ENCODE measurements at regions not wholly inside any gene's neighbourhood (a gene's known extent, or its start where the extent isn't known, plus 50 kb on each side); places are given as distances from the start of the nearest gene placed in this dataset.
"Not testable (repeated sequence)": the region's sequence is repeated elsewhere in the genome, so short reads cannot be mapped to it uniquely, and the experiment has no call there.

DNA sequence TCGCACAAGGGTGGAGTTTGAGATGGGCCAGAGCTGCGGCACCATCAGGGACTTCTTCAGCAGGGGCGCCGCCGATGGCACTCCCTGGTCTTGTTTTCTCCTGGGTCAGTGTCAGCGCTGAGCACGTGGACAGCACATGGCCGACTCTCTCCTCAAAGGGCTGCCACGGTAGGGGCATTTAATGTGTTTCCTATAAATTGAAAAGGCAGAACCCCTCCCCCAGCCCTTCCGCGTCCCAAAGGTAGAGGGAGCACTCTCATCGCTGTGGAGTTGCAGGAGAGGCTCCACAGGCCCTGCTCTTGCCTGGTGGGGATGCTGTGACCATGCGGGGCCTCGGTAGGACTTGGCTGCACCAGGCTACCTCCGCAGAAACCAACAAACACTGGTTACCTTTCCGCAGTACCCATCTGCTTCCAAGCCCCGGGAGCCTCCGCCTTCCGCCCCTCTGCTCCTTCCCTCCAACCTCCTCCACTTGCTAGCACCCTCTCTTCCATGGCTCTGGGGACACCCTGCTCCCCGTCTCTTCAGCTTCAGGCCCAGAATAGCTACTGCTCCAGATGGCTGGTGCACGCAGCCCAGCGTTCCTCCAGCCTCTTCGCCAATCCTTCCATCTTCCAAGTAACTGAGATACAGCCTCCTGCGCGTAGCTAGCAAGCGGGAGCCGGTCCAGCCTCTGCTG is 166.3 kb upstream of the ADCY1 start:
- DNase-seq (ENCODE audit: low spot score) = no peak

DNA sequence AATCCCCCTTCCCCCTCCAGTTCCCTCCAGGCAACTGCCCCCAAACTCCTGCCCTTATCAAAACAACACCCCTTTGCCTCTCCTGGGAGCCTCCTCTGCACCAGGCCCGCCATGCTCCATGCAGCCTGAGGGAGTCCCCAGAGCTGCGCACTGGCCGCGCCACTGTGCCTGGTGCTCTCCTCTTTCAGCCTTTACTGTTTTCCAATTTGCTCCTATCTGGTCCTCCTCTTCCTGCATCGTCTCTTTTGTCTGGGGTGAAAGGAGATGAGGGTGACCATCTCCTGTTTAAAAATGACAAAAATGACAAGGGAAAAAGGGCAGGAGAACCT is 165.8 kb upstream of the ADCY1 start:
- no peak for DNase-seq (ENCODE audit: low spot score)

DNA sequence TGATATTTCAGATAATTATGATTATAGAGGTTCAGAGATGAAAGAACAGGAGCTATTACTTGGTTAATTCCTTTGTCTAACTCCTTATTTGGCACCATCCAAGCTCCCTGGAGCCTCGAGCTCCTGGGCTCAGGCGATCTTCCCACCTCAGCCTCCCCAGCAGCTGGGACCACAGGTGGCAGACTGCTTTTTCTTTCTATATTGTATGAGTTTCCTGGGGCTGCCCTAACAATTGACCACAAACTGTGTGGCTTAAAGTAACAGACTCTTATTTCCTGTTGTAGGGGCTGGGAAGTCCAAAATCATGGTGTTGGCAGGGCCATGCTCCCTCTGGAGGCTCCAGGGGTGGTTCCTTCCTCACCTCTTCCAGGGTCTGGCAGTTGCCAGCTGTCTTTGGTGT is 163.3 kb upstream of the ADCY1 start:
- no peak for DNase-seq (ENCODE audit: low spot score)

DNA sequence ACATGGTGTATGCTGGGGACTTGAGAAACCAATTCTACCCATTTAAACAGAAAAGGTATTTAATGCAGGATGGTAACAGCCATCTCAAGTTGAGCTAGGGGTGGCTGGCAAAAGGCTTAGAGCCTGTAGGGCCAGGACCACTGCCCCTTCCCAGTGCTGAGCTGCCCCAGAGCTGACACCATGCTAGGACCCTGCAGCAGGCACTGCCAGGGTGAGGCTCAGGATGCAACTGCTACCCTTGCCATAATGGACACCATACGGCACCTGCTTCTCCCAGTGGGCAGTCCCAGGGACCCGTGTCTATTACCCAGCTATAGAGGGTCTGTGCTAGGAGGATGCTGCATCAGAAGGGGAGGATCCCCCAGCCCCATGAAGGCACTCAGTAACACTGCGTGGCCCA is 160.7 kb upstream of the ADCY1 start:
- no peak for DNase-seq (ENCODE audit: low spot score)

DNA sequence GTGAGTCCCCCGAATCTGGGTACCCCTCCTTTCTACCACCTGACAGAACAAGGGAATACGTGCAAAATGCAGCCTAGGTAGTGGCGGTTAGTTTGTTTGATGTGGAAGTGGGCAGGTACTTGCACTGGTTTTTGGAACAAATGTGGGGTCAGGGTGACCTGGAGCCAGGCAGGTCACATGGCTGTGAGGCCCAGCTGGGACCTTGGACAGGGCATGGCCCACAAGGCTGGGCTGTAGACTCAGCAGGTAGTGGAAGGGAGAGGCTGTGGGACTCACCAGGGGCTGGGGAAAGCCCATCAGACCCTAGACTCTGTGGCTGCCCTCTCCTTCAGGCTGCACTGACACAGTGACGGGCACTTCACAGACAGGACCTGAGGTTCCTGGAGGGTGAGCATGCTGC is 159.9 kb upstream of the ADCY1 start:
- DNase-seq (ENCODE audit: low spot score) = no peak

DNA sequence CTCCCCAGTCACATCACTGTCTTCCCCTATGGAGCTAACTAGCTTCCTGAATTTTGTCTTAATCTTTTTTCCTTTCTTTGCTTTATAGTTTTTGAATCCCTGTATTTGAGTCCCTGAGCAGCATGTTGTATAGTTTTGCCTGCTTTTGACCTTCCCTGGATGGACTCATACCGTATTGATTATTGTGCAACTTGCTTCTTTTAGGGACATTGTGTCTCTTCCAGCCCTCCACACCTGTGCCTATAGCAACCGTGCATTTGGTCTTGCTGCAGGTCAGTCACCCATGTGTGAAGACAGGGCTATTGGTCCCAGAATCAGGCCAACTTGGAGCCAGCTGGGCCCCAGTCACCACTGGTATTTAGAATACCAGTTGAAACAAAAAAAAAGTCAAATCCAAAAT is 158.9 kb upstream of the ADCY1 start:
- no peak for DNase-seq (ENCODE audit: low spot score)

DNA sequence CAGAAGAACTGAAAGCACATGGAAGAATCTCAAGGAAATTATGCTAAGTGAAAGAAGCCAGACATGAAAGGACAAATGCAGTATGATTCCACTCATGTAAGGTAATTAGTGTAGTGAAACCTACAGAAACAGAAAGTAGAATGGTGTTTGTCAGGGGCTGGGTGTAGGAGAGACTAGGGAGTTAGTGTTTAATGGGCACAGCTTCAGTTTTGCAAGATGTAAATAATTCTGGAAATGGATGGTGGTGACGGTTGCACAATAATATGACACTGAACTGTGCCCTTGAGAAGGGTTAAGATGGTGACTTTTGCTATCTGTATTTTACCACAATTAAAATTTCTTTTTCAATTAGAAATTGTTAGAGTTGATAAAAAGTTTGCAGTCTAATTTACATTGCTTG is 157.3 kb upstream of the ADCY1 start:
- DNase-seq (ENCODE audit: low spot score) = no peak

DNA sequence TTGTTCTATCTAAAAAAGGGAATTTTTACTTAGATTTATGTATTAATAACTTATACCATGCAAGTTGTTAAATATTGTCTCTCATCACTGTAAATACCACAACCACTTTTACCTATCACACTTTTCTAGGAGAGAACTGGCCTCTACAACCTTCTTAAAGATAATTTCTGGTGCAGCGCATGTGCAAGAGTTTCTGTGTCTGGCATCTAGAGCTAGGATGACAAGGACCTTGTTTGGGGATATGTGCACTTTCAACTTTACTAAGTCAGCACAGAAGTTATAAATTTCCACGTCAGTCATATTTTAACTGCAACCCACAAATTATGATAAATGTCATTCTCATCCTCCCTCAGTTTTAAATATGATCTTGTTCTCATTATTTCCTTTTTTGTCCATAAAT is 156.9 kb upstream of the ADCY1 start:
- no peak for DNase-seq (ENCODE audit: low spot score)

DNA sequence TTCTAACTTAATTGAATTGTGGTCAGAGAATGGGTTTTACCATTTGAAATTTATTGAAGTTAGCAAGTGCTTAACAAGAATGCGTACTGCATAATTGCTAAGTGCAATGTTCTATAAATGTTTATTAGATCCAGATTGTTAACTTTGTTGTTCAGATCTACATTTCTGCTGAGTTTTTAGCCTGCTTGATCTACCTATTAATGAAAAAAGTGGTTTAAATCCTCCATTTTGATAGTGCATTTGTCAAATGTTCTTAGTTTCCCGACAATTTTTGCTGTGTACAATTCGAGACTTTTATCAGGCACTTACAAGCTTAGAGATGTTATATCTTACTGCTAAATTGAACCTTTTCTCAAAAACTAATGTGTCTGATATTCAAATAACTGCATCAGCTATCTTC is 156.4 kb upstream of the ADCY1 start:
- DNase-seq (ENCODE audit: low spot score) = no peak

DNA sequence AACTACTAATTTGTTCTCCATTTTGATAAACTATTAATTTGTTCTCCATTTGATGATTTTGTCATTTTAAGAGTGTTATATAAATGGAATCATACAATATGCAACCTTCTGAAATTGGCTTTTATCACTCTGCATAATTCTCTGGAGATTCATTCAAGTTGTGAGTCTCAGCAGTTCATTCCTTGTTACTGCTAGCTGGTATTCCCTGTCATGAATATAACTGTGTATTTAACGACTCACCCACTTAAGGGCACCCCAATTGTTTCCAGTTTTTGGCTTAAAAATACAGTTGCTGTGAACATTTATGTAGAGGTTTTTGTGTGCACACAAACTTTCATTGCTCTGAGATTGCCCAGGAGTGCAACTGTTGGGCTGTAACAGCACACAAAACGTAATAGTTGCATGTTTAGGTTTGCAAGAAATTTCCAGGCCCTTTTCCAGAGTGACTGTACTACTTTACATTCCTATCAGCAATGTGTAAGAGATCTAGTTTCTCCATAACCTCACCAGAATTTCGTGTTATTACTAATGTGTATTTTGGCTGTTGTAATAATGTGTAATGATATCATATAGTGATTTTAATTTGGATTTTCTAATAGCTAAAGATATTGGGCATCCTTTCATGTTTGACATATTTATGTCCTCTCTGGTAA is 153.2 kb upstream of the ADCY1 start:
- no peak for DNase-seq (ENCODE audit: low spot score)

DNA sequence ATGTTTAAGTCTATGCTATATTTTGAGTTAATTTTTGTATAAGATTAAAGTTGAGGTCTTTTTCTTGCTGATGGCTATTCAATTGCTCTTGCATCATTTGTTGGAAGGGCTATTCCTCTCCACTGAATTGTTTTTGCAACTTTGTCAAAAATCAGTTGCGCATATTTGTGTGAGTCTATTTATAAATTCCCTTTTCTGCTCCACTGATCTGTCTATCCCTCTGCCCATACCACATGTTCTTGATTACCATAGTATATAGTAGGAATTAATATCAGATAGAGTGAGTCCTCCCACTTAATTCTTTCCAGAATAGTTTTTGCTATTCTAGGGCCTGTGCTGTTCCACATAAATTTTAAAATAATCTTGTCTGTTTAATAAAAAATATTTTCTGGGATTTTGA is 152.4 kb upstream of the ADCY1 start:
- DNase-seq (ENCODE audit: low spot score) = no peak

DNA sequence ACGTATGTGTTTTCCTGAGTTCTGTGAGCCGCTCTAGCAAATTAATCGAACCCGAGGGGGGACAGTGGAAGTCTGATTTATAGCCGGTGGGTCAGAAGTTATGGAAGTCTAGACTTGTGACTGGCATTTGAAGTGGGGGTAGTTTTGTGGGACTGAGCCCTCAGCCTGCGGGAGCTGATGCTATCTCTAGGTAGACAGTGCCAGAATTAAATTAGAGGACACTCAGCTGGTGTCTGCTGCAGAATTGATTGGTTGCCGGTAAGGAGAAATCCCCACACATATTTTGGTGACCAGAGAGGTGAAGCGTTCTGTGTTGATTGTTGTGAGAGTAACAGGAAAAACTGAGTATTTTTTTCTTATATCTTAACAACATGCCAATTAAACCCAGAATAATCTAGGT is 143.8 kb upstream of the ADCY1 start:
- no peak for DNase-seq (ENCODE audit: low spot score)

DNA sequence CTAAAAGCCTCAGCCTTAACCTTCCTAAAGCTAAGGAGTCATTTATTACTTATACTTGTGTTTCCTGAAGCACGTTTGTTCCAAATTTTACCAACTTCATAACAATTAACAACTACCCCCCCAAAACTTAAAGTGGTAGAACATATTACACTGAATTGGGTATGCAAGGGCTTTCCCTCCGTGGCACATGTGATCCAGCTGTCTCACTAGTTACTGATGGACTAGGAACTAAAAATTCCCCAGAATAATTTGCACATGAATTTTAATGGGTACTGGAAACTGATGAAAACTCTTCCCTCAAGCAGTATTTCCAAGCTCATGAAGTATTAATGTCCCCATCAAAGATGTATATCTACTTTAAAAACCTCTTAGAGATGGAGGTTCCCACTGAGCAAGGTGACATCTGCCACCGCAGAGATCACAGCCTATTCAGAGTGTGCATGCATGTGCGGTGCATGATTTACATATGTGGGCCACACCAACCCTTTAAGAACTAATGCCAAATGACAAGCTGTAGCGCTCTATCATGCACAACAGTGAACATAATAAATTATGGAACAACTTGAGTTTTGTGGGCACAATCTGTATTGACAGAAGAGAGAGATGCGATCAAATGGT is 139.9 kb upstream of the ADCY1 start:
- DNase-seq (ENCODE audit: low spot score) = no peak

DNA sequence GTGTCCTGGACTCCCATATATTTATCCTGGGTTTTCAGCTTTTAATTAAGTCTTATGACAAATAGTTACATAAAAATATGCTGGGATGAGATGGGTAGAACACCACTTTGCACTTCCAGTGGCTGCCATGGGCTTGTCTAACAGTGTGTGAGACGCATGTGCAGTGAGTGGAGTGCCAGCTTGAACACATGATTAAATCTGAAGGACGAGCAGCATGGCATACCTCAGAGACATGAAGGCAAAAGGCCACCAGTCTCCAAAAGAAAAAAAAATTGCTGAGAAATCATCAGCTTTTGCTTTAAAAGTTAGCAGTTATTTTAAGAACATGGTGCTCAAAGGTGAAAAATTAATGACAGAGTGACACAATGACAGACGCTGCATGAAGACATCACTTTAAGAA is 139.0 kb upstream of the ADCY1 start:
- DNase-seq (ENCODE audit: low spot score) = no peak

DNA sequence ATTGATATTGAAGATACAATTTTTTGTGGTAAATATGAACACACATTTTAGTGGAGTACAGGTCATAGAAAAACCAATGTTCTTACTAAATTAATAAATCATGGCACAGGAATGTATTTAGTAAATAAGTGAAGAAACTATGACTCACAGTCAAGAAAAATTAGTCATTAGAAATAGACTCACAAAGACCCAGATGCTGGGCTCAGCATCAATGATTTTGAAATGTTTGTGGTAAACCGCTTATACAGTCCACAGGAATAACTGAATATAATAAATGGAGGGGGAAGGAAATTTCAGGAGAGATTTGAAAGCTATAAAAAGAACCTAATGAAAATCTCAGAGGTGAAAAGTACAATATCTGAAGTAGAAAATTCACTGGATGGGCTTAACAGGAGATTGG is 138.3 kb upstream of the ADCY1 start:
- DNase-seq (ENCODE audit: low spot score) = no peak

DNA sequence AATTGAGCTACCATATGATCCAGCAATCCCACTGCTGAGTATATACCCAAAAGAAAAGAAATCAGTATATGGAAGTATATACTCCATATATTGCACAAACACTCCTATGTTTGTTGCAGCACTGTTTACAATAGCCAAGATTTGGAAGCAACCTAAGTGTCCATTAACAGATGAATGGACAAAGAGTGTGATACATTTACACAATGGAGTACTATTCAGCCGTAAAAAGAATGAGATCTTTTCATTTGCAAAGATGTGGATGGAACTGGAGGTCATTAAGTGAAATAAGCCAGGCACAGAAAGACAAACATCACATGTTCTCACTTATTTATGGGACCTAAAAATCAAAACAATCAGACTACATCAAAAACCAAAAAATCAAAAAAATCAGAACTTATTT is 133.4 kb upstream of the ADCY1 start:
- DNase-seq (ENCODE audit: low spot score) = not testable (repeated sequence)

DNA sequence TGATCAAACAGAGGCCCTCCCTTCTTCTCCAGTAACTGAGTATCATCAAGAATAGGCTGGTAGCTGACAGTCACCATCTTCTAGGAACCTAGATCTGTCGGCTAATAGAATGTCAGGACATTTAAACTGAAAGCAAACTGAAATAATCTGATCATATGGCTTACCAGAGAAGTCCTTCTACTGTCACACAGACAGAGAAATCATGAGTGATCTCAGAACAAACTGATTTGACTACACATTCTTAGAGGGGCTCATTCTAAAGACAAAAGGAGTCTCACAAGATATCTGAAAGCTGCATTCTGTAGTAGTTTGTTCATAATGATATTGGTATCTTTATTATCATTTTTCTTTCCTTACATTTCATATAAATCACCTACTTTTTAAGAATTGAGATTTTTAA is 130.9 kb upstream of the ADCY1 start:
- no peak for DNase-seq (ENCODE audit: low spot score)

DNA sequence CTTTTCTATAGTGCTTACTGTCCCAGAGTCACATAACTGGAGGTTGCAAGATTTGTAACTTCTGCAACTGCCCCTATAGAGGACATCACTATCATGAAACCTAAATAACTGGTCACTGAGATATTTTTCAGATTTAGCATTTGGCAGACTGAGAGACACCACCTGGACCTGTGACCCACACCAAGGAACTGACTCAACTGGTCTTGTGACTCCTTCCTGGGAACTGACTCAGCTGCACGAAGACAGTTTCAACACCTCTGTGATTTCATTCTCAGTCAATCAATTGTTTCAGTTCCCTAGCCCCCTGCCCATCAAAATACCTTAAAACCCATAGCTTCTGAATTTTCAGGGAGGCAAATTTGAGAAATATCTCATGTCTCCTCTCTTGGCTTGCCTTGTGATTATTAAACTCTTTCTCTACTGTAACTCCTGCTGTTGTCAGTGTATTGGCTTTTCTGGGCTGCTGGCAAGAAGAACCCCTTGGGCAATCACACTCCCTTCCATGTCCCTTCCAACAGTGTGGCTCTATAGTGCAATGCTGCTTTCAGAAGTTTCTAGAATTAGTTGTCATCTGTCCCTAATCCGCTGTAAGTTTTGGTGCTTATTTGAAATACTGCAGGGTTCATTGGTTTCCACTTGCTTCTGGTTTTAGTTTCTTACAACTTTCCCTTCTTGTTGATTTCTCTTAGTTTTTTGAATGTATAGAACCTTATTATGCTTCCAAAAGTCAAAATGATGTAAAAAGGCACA is 127.8 kb upstream of the ADCY1 start:
- DNase-seq (ENCODE audit: low spot score) = no peak

DNA sequence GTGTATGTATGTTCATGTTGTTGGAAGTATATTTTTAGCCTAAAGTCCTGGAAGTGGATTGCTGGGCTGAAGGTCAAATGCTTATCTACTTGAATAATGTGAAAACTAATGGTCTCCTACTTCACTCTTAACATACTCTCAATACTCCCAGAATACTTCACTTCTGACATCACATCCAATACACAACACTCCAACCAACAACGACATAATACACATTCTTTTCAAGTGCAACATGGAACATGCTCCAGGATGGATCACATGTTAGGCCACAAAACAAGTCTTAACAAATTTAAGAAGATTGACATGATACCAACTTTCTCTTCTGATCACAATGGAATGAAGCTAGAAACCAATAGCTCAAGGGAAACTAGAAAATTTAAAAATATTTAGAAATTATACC is 126.9 kb upstream of the ADCY1 start:
- no peak for DNase-seq (ENCODE audit: low spot score)

DNA sequence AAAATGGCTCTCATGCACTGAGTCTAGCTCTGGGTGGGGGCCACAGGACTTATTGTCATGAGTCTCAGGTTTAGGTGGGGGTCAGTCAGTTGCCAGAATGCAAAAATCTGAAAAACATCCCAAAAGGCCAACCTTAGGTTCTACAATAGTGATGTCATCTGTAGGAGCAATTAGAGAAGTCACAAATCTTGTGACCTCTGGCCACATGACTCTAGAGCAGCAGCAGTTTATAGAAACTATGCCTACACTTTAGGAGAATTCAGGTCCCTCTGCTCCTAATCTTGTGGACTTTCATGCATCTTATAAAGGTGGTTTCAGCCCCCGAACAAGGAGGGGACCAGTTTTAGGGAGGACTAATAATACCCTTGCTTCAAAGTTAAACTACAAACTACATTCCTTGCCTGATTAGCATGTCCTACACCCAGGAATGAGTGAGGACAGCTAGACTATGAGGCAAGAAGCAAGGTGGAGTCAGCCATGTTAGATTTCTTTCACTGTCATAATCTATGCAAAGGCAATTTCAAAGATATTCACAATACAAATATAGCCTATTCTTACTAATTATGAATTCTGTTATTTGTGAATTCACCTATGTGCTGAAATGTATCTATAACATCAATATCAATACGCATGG is 123.5 kb upstream of the ADCY1 start:
- no peak for DNase-seq (ENCODE audit: low spot score)

DNA sequence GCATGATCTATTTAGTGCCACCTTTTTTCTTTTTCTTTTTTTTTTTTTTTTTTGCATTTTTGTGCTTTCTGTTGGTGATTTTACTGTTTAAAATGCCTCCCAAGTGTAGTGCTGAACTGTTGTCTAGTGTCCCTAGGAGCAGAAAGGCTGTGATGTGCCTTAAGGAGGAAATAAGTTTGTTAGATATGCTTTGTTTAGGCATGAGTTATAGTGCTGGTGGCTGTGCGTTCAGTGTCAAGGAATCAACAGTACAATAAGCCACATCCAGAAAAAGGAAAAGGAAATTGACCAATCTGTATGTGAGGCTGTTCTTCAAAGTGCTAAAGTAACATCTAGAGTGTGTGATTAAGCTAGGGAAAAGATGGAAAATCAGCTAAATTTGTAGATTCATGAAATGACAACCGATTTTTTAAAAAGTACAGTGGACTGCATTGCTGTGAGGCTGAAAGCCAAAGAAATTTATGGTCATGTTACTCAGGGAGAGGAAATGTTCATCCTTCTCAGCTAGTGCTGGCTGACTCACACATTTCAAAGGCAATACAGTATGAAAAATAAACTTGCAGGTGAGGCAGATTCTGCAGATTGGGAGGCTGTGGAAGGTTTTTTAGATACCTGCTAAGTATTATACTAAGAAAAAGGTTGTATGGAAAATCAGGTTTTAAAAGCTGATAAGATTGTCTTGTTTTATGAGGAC is 122.7 kb upstream of the ADCY1 start:
- DNase-seq (ENCODE audit: low spot score) = no peak

DNA sequence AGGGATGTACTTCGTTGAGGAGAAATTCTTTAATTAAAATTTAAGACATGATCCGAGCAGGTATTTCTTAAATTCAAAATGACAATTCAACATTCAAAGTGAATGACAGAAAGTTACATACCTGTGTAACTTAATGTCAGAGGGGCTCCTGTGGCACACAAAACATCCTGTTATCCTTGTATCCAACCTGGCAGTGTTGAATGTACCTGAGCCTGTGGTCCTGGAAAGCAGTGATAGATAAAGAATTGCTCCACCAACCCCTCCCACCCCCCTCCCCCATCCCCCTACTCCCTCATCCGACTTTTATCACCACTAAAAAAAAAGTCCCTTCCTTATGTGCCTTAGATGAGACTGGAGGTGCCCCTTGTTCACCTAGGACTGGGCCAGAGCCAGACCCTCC is 119.4 kb upstream of the ADCY1 start:
- DNase-seq (ENCODE audit: low spot score) = no peak

All from mucosa of gallbladder (tissue), 1 donor.